ENCODE measurements at regions not wholly inside any gene's neighbourhood (a gene's known extent, or its start where the extent isn't known, plus 50 kb on each side); places are given as distances from the start of the nearest gene placed in this dataset.

DNA sequence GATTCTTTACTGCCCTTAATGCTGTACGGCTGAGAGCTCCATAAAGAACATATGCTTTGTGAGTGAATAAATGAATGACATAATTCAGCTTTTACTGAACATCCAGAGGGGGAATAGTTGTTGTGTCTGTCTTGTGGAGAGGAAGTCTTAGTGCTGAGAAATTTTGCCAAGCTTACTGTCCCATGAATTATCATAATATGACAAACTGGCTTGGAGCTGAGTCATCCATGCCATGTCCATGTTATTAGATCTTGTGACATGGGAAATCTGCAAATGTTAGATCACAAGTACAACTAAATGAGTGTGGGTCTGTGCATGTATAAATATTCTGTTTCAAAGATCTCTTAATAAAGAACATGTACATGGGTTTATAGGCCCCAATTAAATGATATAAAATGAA, 350.4 kb downstream of the BMP4 start:
- TF ChIP-seq, protein P1, sequence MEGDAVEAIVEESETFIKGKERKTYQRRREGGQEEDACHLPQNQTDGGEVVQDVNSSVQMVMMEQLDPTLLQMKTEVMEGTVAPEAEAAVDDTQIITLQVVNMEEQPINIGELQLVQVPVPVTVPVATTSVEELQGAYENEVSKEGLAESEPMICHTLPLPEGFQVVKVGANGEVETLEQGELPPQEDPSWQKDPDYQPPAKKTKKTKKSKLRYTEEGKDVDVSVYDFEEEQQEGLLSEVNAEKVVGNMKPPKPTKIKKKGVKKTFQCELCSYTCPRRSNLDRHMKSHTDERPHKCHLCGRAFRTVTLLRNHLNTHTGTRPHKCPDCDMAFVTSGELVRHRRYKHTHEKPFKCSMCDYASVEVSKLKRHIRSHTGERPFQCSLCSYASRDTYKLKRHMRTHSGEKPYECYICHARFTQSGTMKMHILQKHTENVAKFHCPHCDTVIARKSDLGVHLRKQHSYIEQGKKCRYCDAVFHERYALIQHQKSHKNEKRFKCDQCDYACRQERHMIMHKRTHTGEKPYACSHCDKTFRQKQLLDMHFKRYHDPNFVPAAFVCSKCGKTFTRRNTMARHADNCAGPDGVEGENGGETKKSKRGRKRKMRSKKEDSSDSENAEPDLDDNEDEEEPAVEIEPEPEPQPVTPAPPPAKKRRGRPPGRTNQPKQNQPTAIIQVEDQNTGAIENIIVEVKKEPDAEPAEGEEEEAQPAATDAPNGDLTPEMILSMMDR (IDR thresholded peaks at IDR 0.05; ENCODE audit: insufficient read depth, low read length), result no peak
- no peak for TF ChIP-seq POLR2AphosphoS5 (IDR thresholded peaks at IDR 0.05; ENCODE audit: low read depth)

Data from HL-60 (cell line).